DMS 273 (cell line): ENCODE measurements at regions not wholly inside any gene's neighbourhood (a gene's known extent, or its start where the extent isn't known, plus 50 kb on each side); places are given as distances from the start of the nearest gene placed in this dataset.

Experiments used
- DNase-seq: peaks from one replicate; lab custom pipeline; 2025; ENCODE audit not compliant: unreplicated experiment; lab: John Stamatoyannopoulos, UW

- DNase-seq: no peak
These were observed 52.1 kb upstream of the FAM169A start for GRCh38 chr5:74918232-74918669.

DNA sequence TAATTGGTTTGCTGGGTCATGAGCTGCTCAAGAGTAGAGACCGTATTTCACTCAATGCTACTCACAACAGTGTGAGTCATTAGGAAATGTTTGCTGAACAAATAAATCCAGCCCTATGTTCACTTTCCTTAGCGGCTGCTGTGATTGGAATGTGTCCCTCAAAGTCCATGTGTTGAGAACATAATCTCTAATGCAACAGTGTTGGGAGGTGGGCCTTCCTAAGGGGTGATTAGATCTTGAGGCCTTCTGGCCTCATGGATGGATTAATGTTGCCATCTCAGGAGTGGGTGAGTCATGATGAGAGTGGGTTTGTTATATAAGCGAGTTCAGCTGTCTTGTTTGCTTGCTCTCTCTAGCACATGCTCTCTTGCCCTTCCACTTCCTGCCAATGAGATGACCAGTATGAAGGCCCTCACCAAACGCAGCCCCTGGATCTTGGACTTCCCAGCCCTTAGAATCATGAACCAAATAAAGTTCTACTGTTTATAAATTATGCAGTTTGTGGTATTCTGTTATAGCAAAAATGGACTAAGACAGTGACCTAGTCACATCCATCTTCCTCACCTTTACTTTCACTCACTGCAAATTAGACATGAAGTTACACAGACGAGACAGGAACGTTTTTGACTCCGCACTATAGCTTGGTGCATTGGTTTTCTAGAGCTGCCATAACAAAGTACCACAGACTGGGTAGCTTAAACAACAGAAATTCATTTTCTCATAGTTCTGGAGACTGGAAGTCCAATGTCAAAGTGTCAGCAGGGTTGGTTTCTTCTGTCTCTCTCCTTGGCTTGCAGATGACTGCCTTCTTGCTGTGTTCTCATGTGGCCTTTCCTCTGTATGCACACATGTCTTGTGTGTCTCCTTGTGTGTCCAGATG lies 50.9 kb upstream of the FAM169A start:
- no peak for DNase-seq
